WTC11 (cell line): ENCODE measurements at regions not wholly inside any gene's neighbourhood (a gene's known extent, or its start where the extent isn't known, plus 50 kb on each side); places are given as distances from the start of the nearest gene placed in this dataset.

Source experiments
- SP1 ChIP-seq: sonication (generic); formaldehyde crosslinking; conservative IDR thresholded peaks from 2 replicates; pipeline ENCODE4 v1.8.1; 2022; ENCODE audit warnings: missing genetic modification reagents
- TF ChIP-seq, protein P1 (sequence below): fragments of 200-600 bp; IDR thresholded peaks from 2 replicates; pipeline ENCODE4 v1.8.0; 2022; ENCODE audit warnings: antibody characterized with exemption

GRCh38 chr7:42689626-42690025 lies 222.2 kb downstream of the C7orf25 start:
- no peak for TF ChIP-seq SP1 (CRISPR knock-in tag)
- TF ChIP-seq, protein P1, sequence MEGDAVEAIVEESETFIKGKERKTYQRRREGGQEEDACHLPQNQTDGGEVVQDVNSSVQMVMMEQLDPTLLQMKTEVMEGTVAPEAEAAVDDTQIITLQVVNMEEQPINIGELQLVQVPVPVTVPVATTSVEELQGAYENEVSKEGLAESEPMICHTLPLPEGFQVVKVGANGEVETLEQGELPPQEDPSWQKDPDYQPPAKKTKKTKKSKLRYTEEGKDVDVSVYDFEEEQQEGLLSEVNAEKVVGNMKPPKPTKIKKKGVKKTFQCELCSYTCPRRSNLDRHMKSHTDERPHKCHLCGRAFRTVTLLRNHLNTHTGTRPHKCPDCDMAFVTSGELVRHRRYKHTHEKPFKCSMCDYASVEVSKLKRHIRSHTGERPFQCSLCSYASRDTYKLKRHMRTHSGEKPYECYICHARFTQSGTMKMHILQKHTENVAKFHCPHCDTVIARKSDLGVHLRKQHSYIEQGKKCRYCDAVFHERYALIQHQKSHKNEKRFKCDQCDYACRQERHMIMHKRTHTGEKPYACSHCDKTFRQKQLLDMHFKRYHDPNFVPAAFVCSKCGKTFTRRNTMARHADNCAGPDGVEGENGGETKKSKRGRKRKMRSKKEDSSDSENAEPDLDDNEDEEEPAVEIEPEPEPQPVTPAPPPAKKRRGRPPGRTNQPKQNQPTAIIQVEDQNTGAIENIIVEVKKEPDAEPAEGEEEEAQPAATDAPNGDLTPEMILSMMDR, result no peak
